ENCODE measurements at regions not wholly inside any gene's neighbourhood (a gene's known extent, or its start where the extent isn't known, plus 50 kb on each side); places are given as distances from the start of the nearest gene placed in this dataset.

- H3K27me3 ChIP-seq (ENCODE audit: insufficient read depth) = no peaks in the 10 kb centered on the region
- Mint-ChIP-seq H3K9me3 (no peaks in the 10 kb centered on the region), H3K36me3 (ENCODE audit: low read depth) (no peaks in the 10 kb centered on the region), H3K4me1 (peaks cover 5% of the 10 kb centered on the region; the same call in 1 of the 3 replicates), H3K4me3 (no peak overlapping the region), H3K27me3 (ENCODE audit: insufficient read depth, low read depth, poor library complexity) (peaks cover under 1% of the 10 kb centered on the region), H3K27ac (no peak overlapping the region)
- DNase-seq (ENCODE audit: low spot score) (no peak), ATAC-seq (no peak)
- no peaks in the 10 kb centered on the region for H3K4me1 ChIP-seq (ENCODE audit: insufficient read depth)
- no peak for TF ChIP-seq ZNF462 (CRISPR knock-in tag; IDR thresholded peaks at IDR 0.05)
- no peak for TF ChIP-seq JUNB (IDR thresholded peaks at IDR 0.05; ENCODE audit: unreplicated experiment)
- TF ChIP-seq EZH2 (IDR thresholded peaks at IDR 0.05; ENCODE audit: low read depth, unreplicated experiment) = no peak
- no peak for TF ChIP-seq STAT1 (IDR thresholded peaks at IDR 0.05; ENCODE audit: unreplicated experiment)
- TF ChIP-seq POLR2AphosphoS5 (IDR thresholded peaks at IDR 0.05; ENCODE audit: low read depth) = no peak
- TF ChIP-seq ETS1 (IDR thresholded peaks at IDR 0.05) = no peak
- no peak for TF ChIP-seq EZH2phosphoT487 (IDR thresholded peaks at IDR 0.05; ENCODE audit: unreplicated experiment)
- TF ChIP-seq CTCF (conservative IDR thresholded peaks at IDR 0.05; ENCODE audit: low read depth in 2 of 2) = no peak
- no peak for TF ChIP-seq CREB1 (CRISPR knock-in tag; IDR thresholded peaks at IDR 0.05; ENCODE audit: low read depth)
- no peak for TF ChIP-seq NANOG (IDR thresholded peaks at IDR 0.05; ENCODE audit: borderline replicate concordance)
- TF ChIP-seq ZNF331 (CRISPR knock-in tag; IDR thresholded peaks at IDR 0.05; ENCODE audit: low read depth) = no peak
- no peak for TF ChIP-seq ZNF114 (CRISPR knock-in tag; IDR thresholded peaks at IDR 0.05)
- TF ChIP-seq REST (IDR thresholded peaks at IDR 0.05; ENCODE audit: unreplicated experiment) = no peak
- no peak overlapping the region for H3K27ac ChIP-seq (ENCODE audit: low read depth)
- no peaks in the 10 kb centered on the region for H3K79me2 ChIP-seq (replicated peaks; ENCODE audit: insufficient read depth)
- H3F3A ChIP-seq (replicated peaks; ENCODE audit: low read depth) = no peaks in the 10 kb centered on the region
- H3K36me3 ChIP-seq (ENCODE audit: insufficient read depth) = no peaks in the 10 kb centered on the region
- no peaks in the 10 kb centered on the region for H4K20me1 ChIP-seq (replicated peaks; ENCODE audit: insufficient read depth)
- no peaks in the 10 kb centered on the region for H3K9me2 ChIP-seq (ENCODE audit: insufficient read depth)
- no peak overlapping the region for H3K4me2 ChIP-seq
- no peak overlapping the region for H2AFZ ChIP-seq
- H3K4me3 ChIP-seq = no peak overlapping the region
These were observed 279.0 kb downstream of the SOX9 start for GRCh38 chr17:72399608-72400487.

All from GM23338 (cell line).